Stimulated activated naive CD4-positive, alpha-beta T cell treated with Interleukin-2 at 50 U/mL for 16 hours (primary cell): ENCODE measurements at regions not wholly inside any gene's neighbourhood (a gene's known extent, or its start where the extent isn't known, plus 50 kb on each side); places are given as distances from the start of the nearest gene placed in this dataset.
"Not testable (repeated sequence)": the region's sequence is repeated elsewhere in the genome, so short reads cannot be mapped to it uniquely, and the experiment has no call there.

ENCODE experiments used
- DNase-seq: peaks from one replicate; lab custom pipeline; 2025; lab: John Stamatoyannopoulos, UW

DNA sequence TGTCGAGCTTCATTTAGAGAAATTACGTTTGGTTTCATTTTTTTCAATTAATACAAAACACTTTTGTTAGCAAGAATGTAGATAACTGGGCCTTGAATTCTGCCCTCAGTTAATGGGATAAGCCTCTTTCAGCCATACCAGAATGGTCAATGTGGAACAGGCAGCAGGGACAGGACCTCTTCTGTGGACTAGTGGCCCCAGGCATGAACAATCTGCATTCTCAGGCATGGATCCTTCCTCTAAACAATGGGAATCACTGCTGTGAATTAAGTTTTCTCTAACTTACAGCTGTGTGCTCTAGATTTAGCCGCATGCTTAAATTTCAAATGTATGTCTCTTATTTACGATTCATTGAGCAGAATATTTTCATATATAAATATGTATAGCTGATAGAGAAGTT, 237.7 kb upstream of the PRKCQ start:
- DNase-seq, result no peak

DNA sequence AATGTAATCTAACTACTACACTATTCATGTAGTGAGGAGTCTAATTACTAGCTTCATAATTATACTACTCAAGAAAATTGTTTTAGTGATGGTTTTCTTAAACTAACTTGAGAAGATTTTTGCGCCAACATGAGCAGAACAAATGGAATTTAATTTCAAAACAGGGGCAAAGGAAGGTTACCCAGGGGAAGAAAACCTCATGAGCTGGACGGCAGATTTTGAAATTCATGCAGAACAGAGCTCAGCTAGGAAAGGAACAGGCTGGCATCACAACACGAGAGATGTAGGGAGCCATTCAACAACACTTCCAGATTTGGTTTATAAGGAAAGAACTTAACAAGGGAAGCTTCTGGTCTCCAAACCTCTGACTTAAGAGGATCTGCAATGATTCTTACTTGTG, 235.3 kb upstream of the PRKCQ start:
- no peak for DNase-seq

DNA sequence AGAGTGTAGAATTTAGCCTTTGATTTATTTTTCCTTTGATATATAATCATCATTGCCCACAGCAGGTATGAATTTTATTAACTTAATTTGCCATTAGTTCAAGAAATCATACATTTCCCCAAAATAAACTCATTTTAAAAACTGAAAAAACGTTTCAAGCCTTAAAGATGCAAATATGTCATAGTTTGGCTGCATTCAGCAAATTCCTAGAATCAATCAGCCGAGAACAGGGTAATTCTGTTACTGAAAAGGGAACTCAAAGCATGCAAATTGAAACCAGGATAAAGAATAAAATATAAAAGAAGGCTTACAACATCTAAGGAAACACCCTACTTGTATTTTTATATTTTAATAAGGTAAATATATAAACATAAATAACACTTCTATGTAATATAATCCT, 233.8 kb upstream of the PRKCQ start:
- no peak for DNase-seq

DNA sequence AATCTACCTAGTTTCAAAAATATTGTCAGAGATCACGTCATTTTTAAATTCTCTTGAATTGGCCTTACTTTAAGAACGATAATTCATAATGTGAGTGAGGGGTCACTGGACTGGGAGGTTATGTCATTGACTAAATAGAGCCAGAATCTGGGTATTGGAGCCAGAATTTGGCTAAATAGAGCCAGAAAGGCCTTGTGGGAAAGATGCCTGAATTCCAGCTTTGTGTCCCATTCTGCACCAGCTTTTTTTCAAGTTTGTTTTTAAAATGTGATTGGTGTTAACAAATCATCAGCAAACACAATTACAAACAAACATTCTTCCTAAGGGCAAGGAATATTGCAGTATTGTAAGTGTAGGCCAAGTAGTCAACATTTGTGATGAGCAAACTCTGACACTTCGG, 233.2 kb upstream of the PRKCQ start:
- DNase-seq, result no peak

DNA sequence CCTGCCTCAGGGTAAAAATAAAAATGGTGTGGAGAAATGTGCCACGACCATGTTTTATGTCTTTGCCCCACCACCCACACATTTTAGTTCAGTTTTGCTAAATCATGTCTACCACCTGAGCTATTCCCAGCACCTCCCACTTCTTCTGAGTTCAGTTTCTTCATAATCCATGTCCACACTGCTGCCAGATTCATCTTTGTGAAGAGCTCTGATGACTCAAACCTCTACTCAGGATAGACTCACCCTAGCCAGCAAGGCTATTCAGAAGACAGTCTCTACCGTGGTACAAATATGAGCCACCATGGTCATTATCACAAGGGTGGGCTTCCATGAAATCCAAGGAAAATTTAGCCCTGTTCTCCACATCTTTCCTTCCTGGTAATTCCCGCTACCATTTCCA, 231.1 kb upstream of the PRKCQ start:
- DNase-seq, result no peak

DNA sequence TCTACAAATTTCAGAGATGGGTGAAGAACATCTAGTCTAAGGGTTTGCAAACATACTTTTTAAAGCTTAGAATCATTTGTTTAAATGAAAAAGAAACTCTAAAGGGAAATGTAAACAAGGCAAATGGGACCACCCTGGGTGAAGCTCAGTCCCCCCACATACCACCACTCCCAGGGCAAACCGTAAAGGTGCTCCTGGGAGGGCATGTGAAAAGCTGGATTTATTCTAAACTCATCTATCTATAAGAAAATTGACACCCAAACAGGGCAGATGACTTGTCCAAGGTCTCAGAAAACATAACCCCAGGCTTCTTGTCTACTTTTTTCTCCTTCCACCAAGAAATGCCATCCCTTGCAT, 223.3 kb upstream of the PRKCQ start:
- no peak for DNase-seq

DNA sequence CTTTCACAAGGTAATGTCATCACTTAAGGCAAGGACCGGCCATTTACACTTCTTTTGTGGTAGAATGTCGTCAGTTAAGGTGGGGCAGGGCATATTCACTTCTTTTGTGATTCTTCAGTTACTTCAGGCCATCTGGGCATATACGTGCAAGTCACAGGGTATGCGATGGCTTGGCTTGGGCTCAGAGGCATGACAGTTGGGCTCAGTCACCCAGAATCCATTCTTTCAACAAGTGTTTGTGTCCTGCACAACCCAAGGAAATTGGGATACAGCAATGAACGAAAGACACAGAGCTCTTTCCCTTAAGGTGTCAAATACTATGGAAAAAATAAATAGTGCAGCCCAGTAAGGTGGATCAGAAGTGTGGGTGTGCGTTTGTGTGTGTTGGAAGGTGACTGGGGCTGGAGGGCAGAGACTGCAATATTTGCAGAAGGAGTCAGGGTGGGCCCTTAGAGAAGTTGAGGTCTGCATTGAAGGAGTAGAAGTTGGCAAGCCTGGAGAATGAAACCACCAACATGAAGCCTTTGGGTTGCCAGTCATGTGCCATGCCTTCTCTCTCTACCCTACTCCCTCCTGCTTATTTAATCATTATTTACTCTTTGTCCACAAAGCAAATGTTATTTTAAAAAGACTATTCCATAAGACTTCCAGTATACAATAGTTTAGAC, 222.8 kb upstream of the PRKCQ start:
- DNase-seq, result no peak

DNA sequence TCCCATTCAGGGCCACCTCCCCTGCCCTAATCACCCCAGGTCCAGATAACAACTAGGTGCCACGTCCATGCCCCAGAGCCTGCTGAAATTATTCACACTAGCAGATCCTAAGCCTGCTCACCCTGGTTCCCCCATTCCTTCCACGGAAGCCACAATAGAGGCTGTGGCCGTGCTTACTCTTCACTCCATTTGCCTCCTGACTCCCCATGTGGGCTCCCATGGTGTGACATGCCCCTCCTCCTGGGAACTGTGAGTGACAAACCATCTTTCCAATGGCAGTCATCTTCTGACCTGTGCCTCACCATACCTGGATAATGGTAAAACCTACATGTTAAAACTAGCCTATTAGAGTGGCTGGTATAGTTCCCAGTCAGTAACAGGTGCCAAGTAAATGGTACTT, 216.2 kb upstream of the PRKCQ start:
- DNase-seq, result no peak

DNA sequence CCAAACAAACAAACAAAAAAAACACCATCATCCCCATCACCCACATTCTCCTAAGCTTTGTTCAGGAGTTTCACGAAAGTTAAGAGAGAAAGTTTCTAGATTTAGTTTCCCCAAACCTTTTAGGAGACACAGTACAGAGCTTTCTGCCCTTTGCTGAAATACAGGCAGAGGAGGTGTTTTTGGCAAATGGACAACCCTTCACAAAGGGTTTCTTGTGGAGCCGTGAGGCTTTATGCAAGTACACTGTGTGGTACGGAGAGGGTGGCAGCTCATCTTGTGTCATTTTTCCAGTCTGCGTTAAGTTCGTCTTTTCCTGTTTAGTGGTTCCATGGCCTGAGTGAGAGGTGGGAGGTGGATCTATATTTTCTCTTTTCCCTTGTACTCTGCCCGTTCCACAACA, 215.5 kb upstream of the PRKCQ start:
- DNase-seq, result no peak

DNA sequence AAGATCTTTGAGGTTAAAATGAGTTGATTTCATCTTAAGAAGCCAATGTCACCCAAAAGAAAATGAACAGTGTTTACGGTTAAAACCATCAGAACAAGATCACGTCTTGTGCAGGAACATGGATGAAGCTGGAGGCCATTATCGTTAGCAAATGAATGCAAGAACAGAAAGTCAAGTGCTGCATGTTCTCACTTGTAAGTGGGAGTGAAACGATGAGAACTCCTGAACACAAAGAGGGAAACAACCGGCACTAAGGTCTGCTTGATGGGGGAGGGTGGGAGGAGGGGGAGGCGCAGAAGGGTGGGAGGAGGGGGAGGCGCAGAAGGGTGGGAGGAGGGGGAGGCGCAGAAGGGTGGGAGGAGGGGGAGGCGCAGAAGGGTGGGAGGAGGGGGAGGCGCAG, 214.8 kb upstream of the PRKCQ start:
- DNase-seq, result not testable (repeated sequence)

DNA sequence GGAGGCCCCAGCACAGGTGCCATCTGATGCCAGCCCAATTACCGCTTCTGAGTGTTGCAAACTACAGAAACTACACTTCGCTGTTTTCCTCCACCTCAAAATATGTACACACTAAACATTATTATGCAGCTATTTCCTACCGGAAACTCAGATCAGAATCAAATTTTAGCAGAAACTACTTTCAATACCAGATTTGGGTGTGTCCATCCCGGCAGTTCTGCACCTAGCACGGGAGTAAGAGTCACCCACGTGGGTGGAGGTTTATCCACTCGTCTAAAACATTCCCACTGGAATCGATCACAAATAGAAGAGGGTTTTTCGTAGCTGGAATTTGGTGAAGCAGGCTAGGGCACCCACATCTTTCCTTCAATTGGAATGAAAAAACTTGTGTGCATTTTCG, 214.4 kb upstream of the PRKCQ start:
- no peak for DNase-seq

DNA sequence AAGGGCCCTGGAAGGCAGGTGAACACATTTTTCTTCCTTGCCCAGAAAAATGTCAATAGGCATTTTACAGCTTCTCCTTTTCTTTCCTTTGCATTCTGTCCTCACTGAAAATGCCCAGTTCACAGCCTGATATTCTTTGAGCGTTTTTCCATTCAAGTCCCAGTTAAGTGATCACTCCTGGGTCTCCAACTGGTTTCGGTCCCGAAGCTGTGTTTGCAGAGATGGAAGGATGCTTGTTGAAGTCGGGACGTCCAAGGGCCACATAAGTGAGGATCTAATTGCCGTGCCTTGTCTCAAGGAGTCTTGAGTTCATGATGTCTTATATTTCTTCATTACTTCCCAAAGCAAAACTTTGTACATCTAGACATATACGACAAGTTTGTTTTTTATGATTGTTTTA, 208.7 kb upstream of the PRKCQ start:
- DNase-seq, result no peak

DNA sequence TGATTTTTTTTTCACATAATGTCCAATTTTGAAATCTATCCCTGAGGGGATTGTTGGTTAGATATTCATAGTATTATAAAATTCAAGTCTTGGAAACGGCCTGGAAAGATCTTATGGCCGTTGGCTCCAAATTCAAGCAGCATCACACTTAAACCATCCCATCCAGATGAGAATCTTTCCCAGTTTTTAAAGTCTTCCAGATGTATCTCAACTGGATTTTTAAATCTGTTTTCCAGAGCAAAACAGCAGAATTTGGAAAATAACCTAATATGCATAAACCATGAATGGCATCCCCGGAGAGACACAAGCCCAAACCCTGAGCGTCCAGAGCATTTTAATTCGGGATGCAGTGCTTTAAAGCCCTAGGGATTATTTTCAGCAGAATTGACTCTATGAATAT, 208.2 kb upstream of the PRKCQ start:
- DNase-seq, result no peak

DNA sequence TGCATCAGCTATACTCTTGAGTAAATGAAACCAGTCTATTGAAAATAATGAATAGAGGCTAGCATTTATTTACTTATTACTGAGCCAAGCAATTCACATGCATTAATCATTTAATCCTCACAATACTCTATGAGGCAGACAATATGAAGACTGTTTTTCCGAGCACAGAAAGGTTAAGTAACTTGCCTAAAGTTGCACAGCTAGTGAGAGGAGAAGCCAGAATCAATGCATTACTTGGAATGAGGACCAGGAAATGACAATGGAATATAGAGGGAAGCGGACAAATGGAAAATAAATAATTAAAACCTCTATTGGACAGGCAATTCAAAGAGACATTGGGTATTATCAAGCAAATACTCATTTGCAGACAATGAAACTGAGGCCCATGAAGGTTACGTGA, 207.6 kb upstream of the PRKCQ start:
- no peak for DNase-seq

DNA sequence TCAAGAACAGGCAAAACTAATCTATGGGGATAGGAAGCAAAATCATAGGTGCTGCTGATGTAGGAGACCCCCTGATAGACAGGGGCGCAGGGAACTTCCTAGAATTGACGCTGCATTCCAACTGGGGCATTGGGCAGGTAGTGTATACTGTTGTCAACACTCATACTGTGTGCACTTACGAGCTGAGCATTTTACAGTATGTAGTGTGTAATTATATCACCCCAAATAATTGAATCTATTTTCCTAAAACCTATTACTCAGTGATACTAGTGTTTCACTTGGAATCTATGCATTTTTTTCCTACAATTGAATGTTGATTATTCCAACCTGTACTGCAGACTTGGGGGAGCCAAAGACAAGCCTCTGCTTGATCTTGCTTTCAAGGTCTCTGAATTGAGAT, 207.0 kb upstream of the PRKCQ start:
- no peak for DNase-seq

DNA sequence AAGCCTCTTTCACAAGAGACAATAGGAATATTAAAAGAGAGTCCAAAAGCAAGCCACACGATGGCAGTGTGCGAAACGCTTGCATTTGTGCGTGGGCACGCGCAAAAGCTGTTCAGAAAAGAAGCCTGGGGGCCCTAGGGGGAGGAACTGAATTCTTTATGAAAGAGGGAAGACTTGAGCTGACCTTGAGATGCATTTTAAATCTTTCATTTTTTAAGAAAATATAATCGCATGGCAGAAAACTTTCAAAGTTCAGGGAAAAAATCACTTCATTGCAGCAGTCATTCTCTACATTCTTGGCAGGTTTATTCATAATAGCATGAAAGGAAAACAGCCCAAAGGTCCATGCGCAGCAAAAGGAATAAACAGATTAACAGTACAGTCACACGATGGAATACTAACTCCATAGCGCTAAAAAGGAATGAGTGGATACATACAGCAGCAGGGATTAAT, 206.5 kb upstream of the PRKCQ start:
- no peak for DNase-seq

DNA sequence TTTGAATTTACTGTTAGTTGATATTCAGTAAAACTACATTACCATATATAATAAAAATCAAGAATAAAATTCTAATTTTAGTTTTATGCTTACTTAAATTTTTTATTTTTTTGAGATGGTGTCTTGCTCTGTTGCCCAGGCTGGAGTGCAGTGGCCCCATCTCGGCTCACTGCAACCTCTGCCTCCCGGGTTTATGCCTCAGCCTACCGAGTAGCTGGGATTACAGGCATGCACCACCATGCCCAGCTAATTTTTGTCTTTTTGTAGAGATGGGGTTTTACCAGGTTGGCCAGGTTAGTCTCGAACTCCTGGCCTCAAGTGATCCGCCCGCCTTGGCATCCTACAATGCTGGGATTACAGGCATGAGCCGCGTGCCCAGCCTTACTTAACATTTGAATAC, 204.4 kb upstream of the PRKCQ start:
- DNase-seq, result not testable (repeated sequence)

DNA sequence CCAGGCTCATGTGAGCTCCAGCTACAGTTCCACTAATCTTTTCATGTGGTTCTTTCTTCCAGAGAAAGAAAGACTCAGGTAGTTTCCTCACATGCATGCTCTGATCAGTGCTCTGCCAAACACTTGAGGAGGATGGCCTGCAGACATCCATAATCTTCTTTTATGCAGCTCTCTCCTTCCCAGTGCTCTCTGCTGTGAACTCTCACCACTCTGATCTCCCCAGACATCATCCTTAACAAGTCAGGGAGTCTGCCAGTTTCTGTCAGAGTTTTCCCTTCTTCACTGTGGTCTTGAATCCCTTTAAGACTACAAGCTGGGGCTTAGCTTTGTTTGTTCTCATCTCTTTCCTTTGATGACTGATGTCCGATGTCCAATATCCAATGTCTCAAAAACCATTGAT, 203.4 kb upstream of the PRKCQ start:
- no peak for DNase-seq

DNA sequence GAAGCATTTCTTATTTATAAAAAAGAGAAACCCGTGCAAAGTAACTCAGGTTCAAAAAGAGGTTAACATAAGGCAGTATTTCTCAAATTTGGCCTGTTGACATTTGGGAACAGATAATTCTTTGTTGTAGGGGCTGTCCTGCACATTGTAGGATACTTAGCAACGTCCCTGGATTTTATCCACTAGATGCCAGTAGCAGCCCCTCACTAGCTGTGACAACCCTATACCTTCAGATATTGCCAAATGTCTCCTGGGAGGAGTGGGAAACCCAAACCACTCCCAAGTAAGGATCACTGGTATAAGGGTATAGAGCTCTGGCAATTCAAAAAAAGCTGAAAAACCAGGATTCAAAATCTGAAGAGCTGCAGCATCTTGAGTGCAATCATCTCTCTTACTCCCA, 202.3 kb upstream of the PRKCQ start:
- no peak for DNase-seq

DNA sequence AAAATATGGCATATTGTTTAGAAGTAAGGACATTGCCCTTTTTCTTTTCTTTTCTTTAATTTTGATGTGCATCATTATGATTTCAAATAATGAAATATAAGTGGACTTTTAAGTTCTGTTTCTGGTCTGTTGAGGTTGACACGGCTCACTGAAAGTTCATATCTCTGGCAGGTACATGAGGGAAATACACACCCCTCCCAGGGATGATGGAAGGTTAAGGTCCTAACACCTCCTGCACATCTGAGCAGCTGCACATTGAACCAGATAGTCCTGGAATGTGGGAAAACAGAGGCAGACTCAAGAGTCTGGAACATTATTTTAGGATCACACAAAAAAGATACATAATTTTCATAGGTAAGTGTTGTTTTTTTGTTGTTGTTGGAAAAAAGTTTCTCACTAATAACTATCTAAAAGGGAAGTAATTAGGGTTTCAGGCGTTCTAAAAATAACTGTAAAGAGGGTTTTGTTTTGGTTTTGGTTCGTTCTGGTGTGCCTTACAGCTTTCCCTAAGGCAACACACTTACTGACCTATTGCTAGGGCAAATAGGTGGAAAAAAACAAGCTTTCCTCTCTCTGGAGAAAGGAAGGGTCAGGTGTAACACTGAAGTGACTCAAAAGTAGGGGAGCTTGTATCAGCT, 201.2 kb upstream of the PRKCQ start:
- no peak for DNase-seq

DNA sequence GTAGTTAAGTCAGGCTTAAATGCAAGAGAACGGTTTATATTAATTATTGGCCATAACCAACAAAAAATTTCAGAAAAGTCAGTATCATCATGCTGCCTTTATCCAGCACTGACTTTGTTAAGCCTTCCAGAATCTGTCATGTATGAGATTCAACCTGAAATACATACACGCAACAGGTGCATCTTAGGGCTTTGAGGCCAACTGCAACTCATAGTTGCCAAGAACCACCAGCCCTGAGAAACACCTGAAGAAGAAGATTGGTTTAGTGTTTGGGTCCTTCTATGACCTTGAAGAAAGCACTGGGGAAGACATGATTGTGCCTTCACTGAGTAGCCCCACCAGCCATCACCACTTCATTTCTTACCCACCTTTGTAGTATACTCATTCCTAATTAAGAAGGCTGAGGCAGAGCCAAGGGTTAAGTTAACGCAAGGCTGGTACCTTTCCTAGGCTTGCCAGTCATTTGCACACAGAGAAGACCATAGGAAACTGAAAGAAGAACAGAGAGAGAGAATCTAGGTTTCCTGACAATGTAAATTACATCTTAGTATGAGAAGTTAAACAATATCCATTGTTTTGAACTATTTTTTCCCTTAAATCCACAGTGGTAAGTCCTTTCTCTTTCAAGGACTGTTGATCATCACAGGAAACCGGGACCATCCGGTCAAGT, 200.1 kb upstream of the PRKCQ start:
- DNase-seq, result no peak

DNA sequence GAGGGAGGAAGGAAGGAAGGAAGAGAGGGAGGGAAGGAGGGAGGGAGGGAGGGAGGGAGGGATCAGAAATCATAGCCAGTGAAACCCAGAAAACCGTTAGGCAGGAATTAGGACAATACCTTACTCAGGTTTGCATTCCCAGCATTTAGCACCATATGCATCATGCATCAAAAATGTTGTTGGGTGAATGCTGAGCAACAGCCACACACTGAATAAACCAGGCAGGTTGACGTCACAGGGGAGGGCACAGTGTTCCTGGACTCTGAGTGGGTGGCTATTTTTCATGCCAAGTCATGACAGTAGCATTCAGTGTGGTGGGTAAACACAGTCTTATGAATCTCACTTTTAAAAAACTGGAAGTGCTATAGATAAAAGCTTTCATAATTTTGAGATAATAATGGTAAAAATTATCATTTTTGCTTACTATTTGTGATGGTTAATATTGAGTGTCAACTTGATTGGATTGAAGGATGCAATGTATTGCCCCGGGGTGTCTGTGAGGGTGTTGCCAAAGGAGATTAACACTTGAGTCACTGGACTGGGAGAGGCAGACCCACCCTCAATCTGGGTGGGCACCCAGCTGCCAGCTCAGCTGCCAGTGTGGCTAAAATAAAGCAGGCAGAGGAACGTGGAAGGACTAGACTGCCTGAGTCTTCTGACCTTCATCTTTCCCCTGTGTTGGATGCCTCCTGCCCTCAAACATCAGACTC, 199.1 kb upstream of the PRKCQ start:
- DNase-seq, result no peak

DNA sequence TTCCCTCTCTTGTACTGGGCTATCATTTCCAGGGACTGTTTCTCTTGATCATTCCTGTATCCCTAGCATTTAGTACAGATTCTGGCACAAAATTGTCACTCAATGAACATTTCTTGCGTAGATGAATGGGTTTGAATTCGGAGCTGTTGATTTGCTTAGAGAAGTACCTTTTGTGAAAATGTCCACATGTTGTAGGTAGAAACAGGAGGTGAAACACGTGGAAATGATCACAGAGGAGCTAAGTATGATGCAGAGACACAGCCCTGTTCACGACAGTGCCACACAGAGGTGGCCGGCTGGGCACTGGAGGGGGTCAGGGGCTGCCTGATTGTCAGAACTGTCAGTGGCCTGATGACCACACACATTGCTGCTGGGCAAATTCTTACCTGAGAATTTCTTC, 196.1 kb upstream of the PRKCQ start:
- no peak for DNase-seq
